ENCODE measurements at regions not wholly inside any gene's neighbourhood (a gene's known extent, or its start where the extent isn't known, plus 50 kb on each side); places are given as distances from the start of the nearest gene placed in this dataset.

DNA sequence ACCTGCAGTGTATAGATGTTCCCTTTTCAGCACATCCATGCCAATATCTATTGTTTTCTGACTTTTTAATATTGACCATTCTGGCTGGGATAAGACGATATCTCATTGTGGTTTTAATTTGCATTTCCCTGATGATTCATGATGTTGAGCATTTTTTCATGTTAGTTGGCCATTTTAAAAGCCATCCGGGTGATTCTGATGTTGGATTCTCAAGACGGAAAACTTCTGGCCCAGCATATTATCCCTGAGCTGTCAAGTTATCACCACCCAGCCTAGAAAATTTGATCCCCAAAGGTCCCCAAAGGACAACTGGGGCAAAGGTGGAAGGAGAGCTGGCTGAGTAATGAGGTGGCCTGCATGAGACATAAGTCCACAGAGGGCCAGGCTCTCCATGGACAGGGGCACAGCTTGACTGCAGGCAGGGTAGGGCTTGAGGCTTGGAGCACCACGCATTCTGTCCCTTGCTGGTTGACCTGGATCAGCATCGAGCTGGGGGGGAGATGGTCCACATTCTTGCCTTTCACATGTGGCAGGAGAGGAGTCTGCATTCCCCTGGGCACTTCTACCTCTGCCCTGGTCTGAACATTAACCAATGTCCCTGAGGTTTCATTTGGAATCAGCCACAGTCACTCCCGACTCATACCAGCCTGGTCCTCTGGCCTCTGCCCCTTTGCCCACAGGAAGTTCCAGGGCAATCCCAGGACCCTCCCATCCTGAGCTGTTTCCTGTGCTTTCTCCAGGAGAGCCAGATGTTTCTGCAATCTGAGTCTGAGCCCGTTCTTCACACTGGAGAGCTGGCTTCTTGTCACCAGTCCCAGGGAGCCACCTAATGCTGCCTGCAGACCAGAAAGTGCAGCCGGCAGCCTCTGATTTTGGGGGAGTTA, 69.2 kb downstream of the ISG20 start:
- Mint-ChIP-seq H3K9me3 (no peaks in the 10 kb centered on the region), H3K4me1 (peaks cover 5% of the 10 kb centered on the region), H3K27me3 (peaks cover 25% of the 10 kb centered on the region), H3K36me3 (no peaks in the 10 kb centered on the region), H3K27ac (no peak overlapping the region), H3K4me3 (no peak overlapping the region)
- DNase-seq (ENCODE audit: low spot score in 2 of 2), result no peak
- ATAC-seq (ENCODE audit: low read depth), result no peak

DNA sequence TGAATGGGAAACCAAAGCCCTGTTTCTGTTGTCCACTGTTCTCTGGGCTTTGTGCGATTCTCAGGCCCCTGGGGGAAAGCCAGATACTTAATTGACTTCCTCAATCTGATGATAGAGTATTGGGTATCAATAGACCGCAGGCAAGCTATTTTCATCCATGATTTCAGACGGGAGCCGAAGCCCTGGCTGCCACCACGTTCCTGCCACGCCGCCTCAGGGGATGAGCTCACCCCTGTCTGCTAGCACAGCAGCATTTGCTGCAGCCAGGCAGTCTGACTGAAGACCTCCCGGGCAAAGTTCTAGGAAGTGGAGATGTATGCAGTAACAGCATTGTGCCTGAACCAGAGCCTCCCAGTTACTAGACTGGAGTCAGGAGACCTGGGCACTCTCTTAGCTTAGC, 69.8 kb downstream of the ISG20 start:
- Mint-ChIP-seq H3K27me3 (peaks cover 28% of the 10 kb centered on the region), H3K36me3 (no peaks in the 10 kb centered on the region), H3K9me3 (no peaks in the 10 kb centered on the region), H3K4me3 (no peak overlapping the region), H3K4me1 (peaks cover 5% of the 10 kb centered on the region), H3K27ac (no peak overlapping the region)
- ATAC-seq (ENCODE audit: low read depth), result no peak
- DNase-seq (ENCODE audit: low spot score in 2 of 2), result no peak

DNA sequence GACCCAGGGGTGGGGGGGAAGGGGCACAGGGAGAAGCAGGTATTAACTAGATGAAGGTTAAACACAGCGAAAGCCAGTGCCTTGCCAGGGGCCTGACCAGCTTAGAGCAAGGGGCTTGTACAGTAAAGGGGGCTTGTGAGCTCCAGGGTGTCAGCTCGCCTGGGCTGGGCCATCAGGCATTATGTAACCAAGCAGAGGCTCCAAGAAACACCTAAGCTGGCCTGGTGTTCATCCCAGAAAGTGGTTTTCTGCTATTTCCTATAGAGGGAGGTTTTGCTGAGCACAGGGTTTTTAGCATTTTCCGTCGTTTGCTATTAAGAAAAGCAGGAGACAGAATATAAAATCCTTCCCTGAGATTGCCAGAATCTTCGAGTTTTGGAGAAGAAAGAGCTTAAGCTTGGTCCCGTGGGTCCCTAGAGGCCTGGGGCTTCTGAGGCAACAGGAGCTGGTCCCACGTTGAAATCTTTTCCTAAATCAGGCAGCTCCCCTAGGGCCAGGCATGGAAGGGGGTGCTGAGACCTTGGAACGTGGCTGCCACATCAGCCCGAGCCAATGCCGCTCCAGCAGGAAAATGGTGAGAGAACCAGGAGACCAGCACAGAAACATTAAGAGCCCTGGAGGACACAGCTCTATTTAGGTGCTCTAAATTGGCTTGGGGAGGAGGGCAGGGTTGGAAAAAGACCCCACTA, 71.4 kb downstream of the ISG20 start:
- H3K4me3 Mint-ChIP-seq, result no peak overlapping the region
- peaks cover 5% of the 10 kb centered on the region for H3K4me1 Mint-ChIP-seq
- DNase-seq (ENCODE audit: low spot score in 2 of 2) (no peak), ATAC-seq (ENCODE audit: low read depth) (no peak)
- no peaks in the 10 kb centered on the region for H3K9me3 Mint-ChIP-seq
- H3K27me3 Mint-ChIP-seq, result peaks cover 28% of the 10 kb centered on the region
- H3K27ac Mint-ChIP-seq, result no peak overlapping the region
- no peaks in the 10 kb centered on the region for H3K36me3 Mint-ChIP-seq

DNA sequence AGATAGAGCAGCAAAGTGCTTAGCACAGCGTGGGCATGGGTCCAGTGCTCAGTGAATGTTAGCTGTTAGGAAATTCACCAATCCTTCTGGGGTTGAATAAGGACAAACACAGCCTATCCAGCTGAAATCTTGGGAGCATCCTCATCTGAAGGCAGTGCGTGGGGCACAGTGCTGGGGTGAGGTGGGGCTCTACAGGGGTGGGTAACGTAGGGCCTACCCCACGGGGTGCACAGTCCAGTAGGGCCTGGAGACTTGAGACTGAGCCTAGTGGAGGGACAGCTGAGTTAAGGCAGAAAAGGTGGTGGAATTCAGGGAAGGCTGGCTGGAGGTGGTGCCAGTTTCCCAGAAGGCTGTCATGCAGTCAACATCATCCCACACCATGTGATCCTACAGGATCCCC, 73.0 kb downstream of the ISG20 start:
- no peaks in the 10 kb centered on the region for H3K4me1 Mint-ChIP-seq
- peaks cover 22% of the 10 kb centered on the region for H3K27me3 Mint-ChIP-seq
- ATAC-seq (ENCODE audit: low read depth) (no peak), DNase-seq (ENCODE audit: low spot score in 2 of 2) (no peak)
- no peak overlapping the region for H3K4me3 Mint-ChIP-seq
- no peaks in the 10 kb centered on the region for H3K36me3 Mint-ChIP-seq
- no peak overlapping the region for H3K27ac Mint-ChIP-seq
- H3K9me3 Mint-ChIP-seq, result no peaks in the 10 kb centered on the region

DNA sequence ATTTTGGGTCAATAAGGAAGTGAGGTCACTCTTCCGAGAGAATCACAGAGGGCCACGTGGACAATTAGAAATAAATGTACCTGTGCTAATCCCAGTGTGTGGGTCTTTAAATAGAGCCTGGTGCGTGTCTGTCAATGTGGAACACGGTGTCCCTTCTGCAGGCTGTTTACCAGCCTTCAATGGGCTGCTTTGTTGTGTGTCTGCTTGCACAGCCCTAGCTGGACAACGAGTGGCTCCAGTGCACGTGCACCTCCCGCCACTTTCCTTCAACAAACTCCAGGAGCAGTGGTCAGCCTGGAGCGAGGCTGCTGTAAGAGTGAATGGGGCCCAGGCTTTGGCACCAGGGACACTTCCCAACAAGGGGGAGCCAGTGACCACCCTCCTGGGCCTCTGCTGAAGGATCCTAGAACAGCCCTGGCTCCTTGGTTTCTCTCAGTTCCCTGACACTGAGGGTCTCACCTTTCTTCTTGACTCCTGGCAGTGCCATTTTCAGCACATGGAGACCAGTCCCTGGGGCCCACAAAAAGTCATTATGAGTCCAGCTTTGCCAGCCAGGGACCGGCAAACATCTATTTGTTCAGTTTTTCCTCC, 76.1 kb downstream of the ISG20 start:
- Mint-ChIP-seq H3K36me3 (no peaks in the 10 kb centered on the region), H3K27me3 (peaks cover 13% of the 10 kb centered on the region), H3K4me1 (peaks cover 5% of the 10 kb centered on the region), H3K27ac (no peak overlapping the region), H3K4me3 (no peak overlapping the region), H3K9me3 (no peaks in the 10 kb centered on the region)
- ATAC-seq (ENCODE audit: low read depth), result no peak
- no peak for DNase-seq (ENCODE audit: low spot score in 2 of 2)

DNA sequence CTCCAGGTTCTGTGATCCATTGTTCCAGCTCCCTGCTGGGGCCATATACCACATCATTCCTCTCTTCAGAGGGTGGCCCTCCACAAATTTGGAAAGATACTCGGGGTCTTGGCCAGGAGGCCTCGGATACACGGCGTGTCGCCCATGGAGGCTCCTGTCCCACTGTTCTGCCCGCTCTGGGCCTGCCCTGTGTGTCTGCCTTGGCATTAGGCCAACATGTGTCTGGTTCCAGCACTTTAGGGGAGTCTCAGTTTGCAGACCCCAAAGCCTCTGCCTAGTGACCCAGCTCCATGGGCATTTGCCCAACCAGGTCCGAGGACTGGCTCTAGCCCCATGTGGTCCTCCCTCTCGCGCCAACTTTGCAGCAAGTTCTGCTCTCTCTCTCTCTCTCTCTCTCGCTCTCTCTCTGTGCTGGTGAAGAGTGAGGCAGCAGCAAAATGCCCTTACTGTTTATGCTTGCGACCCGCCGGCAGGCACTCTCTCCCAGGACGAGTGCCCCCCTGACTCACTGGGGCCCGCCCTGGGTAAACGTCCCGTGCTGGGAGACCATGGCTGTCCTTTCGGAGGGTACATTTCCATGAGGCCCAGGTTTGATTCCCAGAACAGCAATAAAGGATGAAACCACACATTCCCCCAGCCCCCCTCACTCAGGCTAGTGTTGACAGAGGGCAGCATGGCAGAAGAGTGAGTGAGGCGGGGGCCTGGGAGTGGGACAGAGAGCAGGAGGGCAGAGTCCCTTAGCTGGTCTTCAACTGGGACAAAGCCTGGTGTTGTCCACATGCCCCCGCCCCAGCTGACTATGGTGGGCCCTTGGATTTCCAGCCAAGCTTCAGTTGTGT, 77.9 kb downstream of the ISG20 start:
- no peak for DNase-seq (ENCODE audit: low spot score in 2 of 2)
- peaks cover 7% of the 10 kb centered on the region for H3K27me3 Mint-ChIP-seq
- no peaks in the 10 kb centered on the region for H3K36me3 Mint-ChIP-seq
- no peak for ATAC-seq (ENCODE audit: low read depth)
- H3K4me1 Mint-ChIP-seq, result peaks cover 9% of the 10 kb centered on the region
- H3K27ac Mint-ChIP-seq, result no peak overlapping the region
- no peak overlapping the region for H3K4me3 Mint-ChIP-seq
- H3K9me3 Mint-ChIP-seq, result no peaks in the 10 kb centered on the region

DNA sequence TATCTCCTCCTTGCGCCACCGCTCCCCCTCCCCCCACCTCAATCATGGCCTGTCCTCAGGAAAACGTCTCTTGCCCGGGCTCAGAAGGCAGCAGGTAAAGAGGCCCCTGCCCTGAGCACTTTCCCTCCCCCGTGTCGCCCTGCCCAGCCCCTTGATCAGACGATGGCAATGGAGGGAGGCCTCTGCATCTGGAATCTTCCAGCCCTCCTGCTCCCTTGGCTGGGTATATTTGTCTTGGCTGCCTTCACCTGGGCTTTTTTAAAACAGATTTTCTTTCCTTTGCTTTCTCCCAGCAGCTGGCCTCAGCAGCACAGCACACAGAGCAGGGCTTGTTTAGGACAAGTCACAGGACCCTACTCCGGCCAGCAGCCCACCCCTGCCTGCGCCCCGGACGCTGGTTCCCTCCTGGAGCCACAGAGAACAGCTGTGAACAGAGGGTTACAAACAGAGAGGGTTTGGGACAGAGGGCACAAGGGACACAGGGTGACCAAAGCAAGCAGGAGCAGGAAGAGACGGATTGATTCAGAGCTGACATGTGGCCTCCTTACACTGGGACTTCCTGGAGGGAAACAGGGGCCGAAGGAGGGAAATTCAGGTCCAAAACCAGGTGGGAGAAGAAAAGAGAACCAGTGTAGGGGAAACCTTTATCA, 78.7 kb downstream of the ISG20 start:
- no peak for ATAC-seq (ENCODE audit: low read depth)
- H3K4me3 Mint-ChIP-seq, result no peak overlapping the region
- no peak for DNase-seq (ENCODE audit: low spot score in 2 of 2)
- no peak overlapping the region for H3K27ac Mint-ChIP-seq
- no peaks in the 10 kb centered on the region for H3K9me3 Mint-ChIP-seq
- no peaks in the 10 kb centered on the region for H3K36me3 Mint-ChIP-seq
- peaks cover 9% of the 10 kb centered on the region for H3K4me1 Mint-ChIP-seq
- H3K27me3 Mint-ChIP-seq, result peaks cover 7% of the 10 kb centered on the region

DNA sequence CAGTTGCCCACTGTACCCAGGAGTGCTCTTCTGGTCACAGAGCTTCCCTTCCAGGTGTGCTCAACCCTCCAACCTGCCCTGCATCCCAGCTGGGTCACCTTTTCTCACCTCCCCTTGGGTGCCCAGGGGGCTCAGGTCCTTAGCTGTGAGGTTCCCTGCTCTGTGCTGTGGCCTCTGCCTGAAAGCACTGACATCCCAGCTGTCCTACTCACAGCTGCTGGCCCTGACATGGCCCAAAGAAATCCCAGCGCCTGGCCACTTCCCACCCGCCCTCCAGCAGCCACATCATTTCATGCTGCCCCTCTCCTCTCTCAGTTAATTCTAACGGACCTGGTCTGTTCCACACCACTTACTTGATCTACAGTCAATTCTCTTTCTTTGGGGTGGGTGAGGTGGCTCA, 79.9 kb downstream of the ISG20 start:
- H3K4me3 Mint-ChIP-seq, result no peak overlapping the region
- DNase-seq (ENCODE audit: low spot score in 2 of 2), result no peak
- peaks cover 3% of the 10 kb centered on the region for H3K27me3 Mint-ChIP-seq
- H3K36me3 Mint-ChIP-seq, result no peaks in the 10 kb centered on the region
- no peak overlapping the region for H3K27ac Mint-ChIP-seq
- H3K4me1 Mint-ChIP-seq, result peaks cover 9% of the 10 kb centered on the region
- H3K9me3 Mint-ChIP-seq, result peaks cover 2% of the 10 kb centered on the region
- ATAC-seq (ENCODE audit: low read depth), result no peak

DNA sequence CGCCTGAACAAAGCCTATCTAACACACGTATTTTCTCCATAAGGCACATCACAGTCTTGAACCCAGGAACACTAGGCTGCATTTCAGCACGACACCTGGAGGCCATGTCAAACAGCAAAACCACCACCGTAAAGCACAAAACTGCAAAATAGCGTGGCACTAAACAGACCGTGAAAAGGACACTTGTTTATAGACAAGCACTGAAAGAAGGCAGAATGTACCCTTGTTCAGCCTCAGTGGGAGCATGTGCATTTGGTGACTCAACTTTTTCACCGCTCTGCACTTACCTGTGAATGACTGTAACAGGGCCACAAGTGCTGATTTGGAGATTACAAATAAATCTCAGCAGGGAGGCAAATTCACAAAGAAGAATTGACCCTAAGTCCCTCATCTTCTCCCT, 80.8 kb downstream of the ISG20 start:
- ATAC-seq (ENCODE audit: low read depth) (no peak), DNase-seq (ENCODE audit: low spot score in 2 of 2) (no peak)
- peaks cover 3% of the 10 kb centered on the region for H3K27me3 Mint-ChIP-seq
- H3K9me3 Mint-ChIP-seq, result peaks cover 2% of the 10 kb centered on the region
- peaks cover 9% of the 10 kb centered on the region for H3K4me1 Mint-ChIP-seq
- H3K27ac Mint-ChIP-seq, result peak overlapping the region; percentile 29
- no peaks in the 10 kb centered on the region for H3K36me3 Mint-ChIP-seq
- H3K4me3 Mint-ChIP-seq, result no peak overlapping the region

DNA sequence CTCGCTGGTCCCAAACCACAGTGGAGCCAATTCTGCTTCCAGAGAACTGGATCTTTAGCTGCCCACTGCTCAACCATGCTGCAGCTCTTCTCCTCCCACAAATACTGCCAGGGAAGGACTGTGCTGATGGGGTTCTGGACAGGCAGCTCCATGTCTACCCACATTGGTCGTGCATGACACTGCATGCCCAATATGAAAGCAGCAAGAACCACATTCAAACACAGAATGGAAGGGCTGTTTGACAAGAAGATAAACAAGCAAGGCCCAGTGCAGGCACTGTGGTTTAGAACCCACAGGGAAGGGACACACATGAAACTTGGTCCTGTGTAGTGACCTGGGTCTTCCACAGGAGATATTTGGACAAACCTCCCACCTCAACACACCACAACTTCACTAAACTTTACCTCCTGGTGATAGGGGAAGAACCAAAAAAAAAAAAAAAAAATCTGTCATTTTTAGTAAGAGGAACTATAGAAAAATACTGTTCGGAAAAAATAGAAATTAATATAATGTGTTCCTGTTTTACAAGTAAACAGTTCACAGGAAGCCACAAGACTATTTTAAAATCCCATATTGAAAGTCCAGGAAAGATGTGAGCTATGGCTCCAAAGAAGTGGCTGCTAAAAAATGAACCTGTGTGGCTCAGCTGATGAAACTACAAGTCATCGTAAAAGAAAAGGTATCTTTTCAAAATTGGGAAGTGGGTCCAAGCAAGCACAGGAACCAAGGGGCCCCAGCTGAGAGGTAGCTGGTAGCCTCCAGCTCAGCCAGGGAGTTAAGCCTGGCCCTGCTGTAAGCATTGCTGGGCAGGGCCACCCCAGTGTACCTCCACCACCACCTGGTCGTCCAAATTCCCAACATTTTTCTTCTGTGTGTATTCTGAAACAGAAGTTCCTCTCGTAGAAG, 77.7 kb upstream of the ACAN start:
- DNase-seq (ENCODE audit: low spot score in 2 of 2), result no peak
- H3K4me3 Mint-ChIP-seq, result peak overlapping the region; percentile 36
- peaks cover 4% of the 10 kb centered on the region for H3K9me3 Mint-ChIP-seq
- peak; percentile 83 for ATAC-seq (ENCODE audit: low read depth)
- H3K27ac Mint-ChIP-seq, result peak overlapping the region; percentile 29
- H3K4me1 Mint-ChIP-seq, result peaks cover 23% of the 10 kb centered on the region
- peaks cover 7% of the 10 kb centered on the region for H3K27me3 Mint-ChIP-seq
- peaks cover 6% of the 10 kb centered on the region for H3K36me3 Mint-ChIP-seq

DNA sequence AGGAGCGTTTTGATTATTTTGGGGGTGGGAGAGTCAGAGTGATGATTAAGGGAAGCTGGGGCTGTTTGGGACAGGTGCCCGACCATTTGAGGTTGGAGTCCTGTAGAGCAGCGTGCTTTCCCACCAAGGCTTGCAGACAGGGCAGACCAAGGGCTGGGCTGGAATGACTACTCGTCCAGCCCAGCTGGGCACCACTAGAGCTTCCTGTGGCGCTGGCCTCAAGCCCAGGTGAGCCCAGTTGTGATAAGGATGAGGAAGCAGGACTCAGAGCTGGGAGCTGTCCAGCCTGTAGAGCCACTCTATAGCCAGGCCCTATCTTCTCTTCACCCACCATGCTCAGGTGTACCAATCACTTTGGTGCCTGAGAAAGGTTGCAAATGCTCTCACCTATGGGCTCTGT, 75.8 kb upstream of the ACAN start:
- Mint-ChIP-seq H3K9me3 (peaks cover 4% of the 10 kb centered on the region), H3K4me3 (no peak overlapping the region), H3K27me3 (peaks cover 7% of the 10 kb centered on the region), H3K27ac (no peak overlapping the region), H3K36me3 (peaks cover 6% of the 10 kb centered on the region), H3K4me1 (peaks cover 23% of the 10 kb centered on the region)
- ATAC-seq (ENCODE audit: low read depth) (no peak), DNase-seq (ENCODE audit: low spot score in 2 of 2) (no peak)

DNA sequence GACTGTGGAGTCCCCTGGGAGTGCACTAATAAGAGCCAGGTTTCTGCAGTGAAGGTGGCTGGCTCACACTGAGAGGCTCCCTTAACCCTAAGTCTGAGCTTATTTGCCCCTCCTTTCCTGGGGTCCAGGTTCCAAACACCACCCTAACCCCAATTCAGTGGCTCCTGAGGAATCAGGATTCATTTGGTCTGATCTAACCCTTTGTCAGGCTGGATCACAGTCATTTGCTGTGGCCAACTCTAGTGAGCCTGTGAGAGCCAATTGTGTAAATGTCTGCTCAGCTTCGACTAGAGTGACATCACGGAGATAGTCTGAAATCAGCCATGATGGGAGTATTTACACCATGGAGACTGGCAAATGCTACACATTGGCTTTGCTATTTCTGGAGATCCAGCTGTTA, 73.7 kb upstream of the ACAN start:
- Mint-ChIP-seq H3K4me3 (no peak overlapping the region), H3K9me3 (peaks cover 2% of the 10 kb centered on the region)
- no peak for ATAC-seq (ENCODE audit: low read depth)

DNA sequence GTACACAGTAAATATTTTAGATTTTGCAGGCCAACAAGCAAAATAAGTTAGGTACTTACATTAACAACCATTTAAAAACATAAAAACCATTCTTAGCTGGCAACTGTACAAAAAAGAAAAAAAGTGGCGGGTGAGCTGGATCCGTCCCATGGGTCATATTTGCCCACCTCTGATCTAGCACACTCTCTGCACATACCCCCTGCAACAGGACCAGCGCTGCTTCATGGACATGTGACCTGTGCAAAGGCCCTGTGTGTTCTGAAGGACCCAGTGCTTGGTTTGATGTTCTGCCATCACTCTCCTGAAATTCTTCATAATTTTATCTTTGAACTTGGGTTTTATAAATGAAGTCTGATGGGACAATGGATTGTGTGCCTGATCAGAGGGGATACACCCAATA, 72.5 kb upstream of the ACAN start:
- Mint-ChIP-seq H3K4me3 (no peak overlapping the region), H3K36me3 (peaks cover 6% of the 10 kb centered on the region), H3K9me3 (peaks cover 2% of the 10 kb centered on the region), H3K27me3 (peaks cover 10% of the 10 kb centered on the region), H3K4me1 (peaks cover 17% of the 10 kb centered on the region), H3K27ac (no peak overlapping the region)
- ATAC-seq (ENCODE audit: low read depth) (no peak), DNase-seq (ENCODE audit: low spot score in 2 of 2) (no peak)

More for the DNA sequence above, 73.7 kb upstream of the ACAN start:
- Mint-ChIP-seq H3K27me3 (peaks cover 7% of the 10 kb centered on the region), H3K27ac (no peak overlapping the region), H3K36me3 (peaks cover 6% of the 10 kb centered on the region), H3K4me1 (peaks cover 23% of the 10 kb centered on the region)
- DNase-seq (ENCODE audit: low spot score in 2 of 2), result no peak
